Right atrium auricular region (tissue), 2 donors: ENCODE measurements at regions not wholly inside any gene's neighbourhood (a gene's known extent, or its start where the extent isn't known, plus 50 kb on each side); places are given as distances from the start of the nearest gene placed in this dataset.

ENCODE experiments used
- DNase-seq: peaks from one replicate; pipeline ENCODE4 v3.0.0-alpha.2; 2019; ENCODE audit warnings: low spot score
- H3K27ac ChIP-seq, 2 donors: fragments of 200-600 bp; sonication (generic); 1 replicate in 1 of 2; 2 replicates in 1 of 2; pipeline ENCODE4 v1.5.1; 2016 to 2019
- H3K27me3 ChIP-seq, 2 donors: fragments of 200-600 bp; sonication (generic); one replicate each; pipeline versions ENCODE4 v1.5.1 to v1.6.0; 2017 to 2019
- H3K36me3 ChIP-seq: fragments of 200-600 bp; sonication (generic); one replicate; pipeline ENCODE4 v1.5.1; 2016
- H3K4me1 ChIP-seq, 2 donors: fragments of 200-600 bp; sonication (generic); one replicate each; pipeline versions ENCODE4 v1.5.1 to v1.6.0; 2017 to 2019
- H3K4me3 ChIP-seq, 2 donors: fragments of 200-600 bp; sonication (generic); 1 replicate in 1 of 2; 2 replicates in 1 of 2; pipeline ENCODE4 v1.5.1; 2017 to 2019; ENCODE audit warnings: mild to moderate bottlenecking in 1 of 2, moderate library complexity in 1 of 2
- H3K9me3 ChIP-seq, 2 donors: fragments of 200-600 bp; sonication (generic); one replicate each; pipeline ENCODE4 v1.5.1; 2019
- TF ChIP-seq, protein P1 (sequence below), 2 donors: fragments of 200-600 bp; sonication (generic); IDR thresholded peaks; one replicate each; pipeline ENCODE4 v1.5.1; 2019; ENCODE audit warnings: antibody characterized with exemption in 2 of 2

DNA sequence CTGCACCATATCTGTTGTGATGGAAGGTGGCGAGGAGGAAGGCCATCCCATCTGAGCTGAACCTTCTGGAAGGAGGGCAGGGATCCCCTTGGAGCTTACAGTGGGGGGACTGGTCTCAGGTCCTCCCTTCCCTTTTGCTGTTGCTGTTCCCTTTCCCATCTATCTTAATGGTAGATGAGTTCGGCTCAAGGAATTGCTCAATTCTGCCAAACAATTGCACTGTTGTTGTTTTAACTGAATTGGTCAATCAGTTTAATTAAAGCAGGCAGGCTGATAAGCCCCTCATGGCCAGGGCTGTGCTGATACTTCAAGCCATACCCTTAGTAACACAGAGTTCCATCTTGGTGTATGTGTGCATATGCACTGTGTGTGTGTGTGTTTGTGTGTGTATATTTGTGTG lies 220.4 kb upstream of the FOXF1 start:
- H3K27ac ChIP-seq: no peak overlapping the region
- H3K27me3 ChIP-seq: peaks cover 0 to 29% of the 10 kb centered on the region in 2 donors
- TF ChIP-seq, protein P1, sequence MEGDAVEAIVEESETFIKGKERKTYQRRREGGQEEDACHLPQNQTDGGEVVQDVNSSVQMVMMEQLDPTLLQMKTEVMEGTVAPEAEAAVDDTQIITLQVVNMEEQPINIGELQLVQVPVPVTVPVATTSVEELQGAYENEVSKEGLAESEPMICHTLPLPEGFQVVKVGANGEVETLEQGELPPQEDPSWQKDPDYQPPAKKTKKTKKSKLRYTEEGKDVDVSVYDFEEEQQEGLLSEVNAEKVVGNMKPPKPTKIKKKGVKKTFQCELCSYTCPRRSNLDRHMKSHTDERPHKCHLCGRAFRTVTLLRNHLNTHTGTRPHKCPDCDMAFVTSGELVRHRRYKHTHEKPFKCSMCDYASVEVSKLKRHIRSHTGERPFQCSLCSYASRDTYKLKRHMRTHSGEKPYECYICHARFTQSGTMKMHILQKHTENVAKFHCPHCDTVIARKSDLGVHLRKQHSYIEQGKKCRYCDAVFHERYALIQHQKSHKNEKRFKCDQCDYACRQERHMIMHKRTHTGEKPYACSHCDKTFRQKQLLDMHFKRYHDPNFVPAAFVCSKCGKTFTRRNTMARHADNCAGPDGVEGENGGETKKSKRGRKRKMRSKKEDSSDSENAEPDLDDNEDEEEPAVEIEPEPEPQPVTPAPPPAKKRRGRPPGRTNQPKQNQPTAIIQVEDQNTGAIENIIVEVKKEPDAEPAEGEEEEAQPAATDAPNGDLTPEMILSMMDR (IDR thresholded peaks at IDR 0.05): no peak
- DNase-seq: no peak
- no peaks in the 10 kb centered on the region for H3K4me1 ChIP-seq
- no peaks in the 10 kb centered on the region for H3K9me3 ChIP-seq
- no peak overlapping the region for H3K4me3 ChIP-seq
- H3K36me3 ChIP-seq: no peaks in the 10 kb centered on the region

DNA sequence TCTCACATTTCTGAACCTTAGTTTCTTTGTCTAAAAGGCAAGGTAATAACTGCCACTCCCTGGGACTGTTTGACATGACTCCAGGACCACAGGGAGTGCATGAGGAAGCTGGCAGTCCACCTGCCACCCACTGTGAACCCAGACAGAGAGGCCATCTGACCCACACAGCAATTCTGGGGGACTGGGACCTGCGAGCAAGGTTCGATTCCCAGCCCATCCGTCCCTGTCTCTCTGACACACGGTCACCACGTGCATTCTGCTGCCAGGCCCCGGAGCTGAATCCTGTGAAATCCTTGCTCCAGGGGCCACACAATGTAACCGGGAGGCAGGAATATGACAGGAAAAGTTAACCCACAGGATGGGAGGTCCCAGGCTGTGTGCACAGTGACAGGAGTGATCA lies 218.8 kb upstream of the FOXF1 start:
- H3K27ac ChIP-seq: no peak overlapping the region
- peaks cover 0 to 25% of the 10 kb centered on the region in 2 donors for H3K27me3 ChIP-seq
- H3K4me3 ChIP-seq: no peak overlapping the region
- H3K36me3 ChIP-seq: no peaks in the 10 kb centered on the region
- DNase-seq: no peak
- H3K4me1 ChIP-seq: no peaks in the 10 kb centered on the region
- TF ChIP-seq, protein P1 (IDR thresholded peaks at IDR 0.05): no peak
- H3K9me3 ChIP-seq: no peaks in the 10 kb centered on the region

DNA sequence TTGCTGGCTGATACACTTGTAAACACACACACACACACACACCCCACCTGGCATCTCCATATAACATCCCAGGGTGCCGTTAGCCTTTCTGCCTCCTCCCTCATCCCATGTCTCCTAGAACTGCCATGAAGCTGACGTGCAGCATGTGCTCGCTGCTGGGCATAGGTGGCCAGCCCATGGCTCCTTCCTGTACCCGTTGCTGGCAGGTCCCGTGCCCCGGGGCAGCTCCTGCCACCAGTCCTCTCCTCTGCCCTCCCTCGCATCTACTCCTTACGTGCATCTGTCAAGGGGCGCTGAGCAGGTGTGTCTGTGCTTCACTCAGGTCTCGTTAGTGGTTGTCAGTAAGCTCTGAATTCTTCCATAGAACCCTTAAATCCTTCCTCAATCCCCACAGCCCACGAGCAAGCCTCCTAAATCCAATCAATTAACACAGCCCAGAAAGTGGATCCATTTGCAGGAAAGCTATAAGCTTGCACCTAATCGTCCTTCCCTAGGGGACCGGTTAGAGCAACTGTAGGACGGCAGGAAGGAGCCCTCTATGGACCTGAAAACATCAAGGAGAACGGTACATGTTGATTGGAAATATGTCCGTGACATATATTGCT lies 218.1 kb upstream of the FOXF1 start:
- Histone ChIP-seq H3K4me3 (no peak overlapping the region), H3K9me3 (no peaks in the 10 kb centered on the region), H3K27ac (no peak overlapping the region), H3K4me1 (no peaks in the 10 kb centered on the region), H3K36me3 (no peaks in the 10 kb centered on the region), H3K27me3 (peaks cover 0 to 23% of the 10 kb centered on the region in 2 donors)
- no peak for DNase-seq
- TF ChIP-seq, protein P1 (IDR thresholded peaks at IDR 0.05): no peak

DNA sequence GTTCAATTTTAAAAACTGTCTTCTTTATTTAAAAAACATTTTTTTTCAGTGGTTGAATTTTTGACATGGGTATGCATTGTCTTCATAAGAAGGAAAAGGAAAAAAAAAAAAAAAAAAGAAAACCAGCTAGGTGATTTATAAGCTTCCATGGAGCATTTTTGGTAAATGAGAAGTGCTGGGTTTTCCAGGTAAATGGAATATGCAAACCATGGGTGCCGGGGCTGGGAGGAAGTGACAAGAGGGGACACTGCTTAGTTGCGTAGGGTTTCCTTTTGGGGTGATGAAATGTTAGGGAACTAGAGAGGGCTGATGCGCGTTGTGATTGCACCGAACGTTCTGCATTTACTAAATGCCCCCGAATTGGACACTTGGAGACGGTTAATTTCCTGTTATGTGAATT lies 217.4 kb upstream of the FOXF1 start:
- no peak overlapping the region for H3K4me3 ChIP-seq
- no peak overlapping the region for H3K27ac ChIP-seq
- H3K9me3 ChIP-seq: no peaks in the 10 kb centered on the region
- DNase-seq: no peak
- H3K27me3 ChIP-seq: peaks cover 0 to 26% of the 10 kb centered on the region in 2 donors
- no peaks in the 10 kb centered on the region for H3K4me1 ChIP-seq
- TF ChIP-seq, protein P1 (IDR thresholded peaks at IDR 0.05): no peak
- no peaks in the 10 kb centered on the region for H3K36me3 ChIP-seq

DNA sequence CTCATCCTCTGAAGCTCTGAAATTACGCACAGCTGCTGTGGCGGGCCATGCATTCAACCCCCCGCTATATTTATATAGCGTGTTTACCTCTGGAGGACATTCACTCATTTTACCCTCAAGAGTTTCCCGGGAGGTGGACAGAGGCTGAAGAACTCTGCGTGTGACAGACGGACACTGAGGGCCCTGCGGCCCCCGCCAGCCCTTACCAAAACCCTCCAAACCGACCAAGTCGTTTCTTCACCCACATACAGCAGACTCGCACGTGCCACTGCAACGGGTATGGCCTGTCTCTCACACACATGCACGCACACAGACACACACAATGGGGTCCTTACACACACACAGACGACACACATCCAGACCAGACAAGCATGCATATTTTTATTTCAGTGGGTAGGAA lies 216.4 kb upstream of the FOXF1 start:
- H3K4me3 ChIP-seq: no peak overlapping the region
- no peak for DNase-seq
- no peaks in the 10 kb centered on the region for H3K9me3 ChIP-seq
- no peak overlapping the region for H3K27ac ChIP-seq
- no peaks in the 10 kb centered on the region for H3K4me1 ChIP-seq
- H3K27me3 ChIP-seq: peaks cover 0 to 28% of the 10 kb centered on the region in 2 donors
- H3K36me3 ChIP-seq: no peaks in the 10 kb centered on the region
- TF ChIP-seq, protein P1 (IDR thresholded peaks at IDR 0.05): no peak
